Right hindlimb (tissue), 1 donor: ENCODE measurements at regions not wholly inside any gene's neighbourhood (a gene's known extent, or its start where the extent isn't known, plus 50 kb on each side); places are given as distances from the start of the nearest gene placed in this dataset.
"Not testable (repeated sequence)": the region's sequence is repeated elsewhere in the genome, so short reads cannot be mapped to it uniquely, and the experiment has no call there.

Source experiments
- DNase-seq: peaks from one replicate; pipeline ENCODE4 v3.0.0-alpha.2; 2018

DNA sequence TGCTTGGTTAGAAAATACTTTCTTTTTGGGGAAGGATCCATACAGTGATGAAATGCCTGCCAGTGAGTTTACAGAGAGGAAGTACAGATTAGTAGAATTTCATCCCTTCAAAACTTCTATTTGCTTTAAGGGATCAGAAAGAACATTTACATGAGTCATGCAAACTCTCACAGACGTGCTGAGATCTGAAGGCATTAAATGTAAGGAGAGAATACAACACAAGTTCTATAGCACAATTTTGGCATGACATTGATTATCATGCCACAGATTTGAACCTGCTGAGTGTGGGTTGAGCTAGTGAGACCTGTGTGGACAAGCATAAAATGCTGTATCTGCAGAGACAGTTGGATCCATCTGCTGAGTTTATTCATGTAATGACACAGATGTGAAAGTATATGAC lies 613.6 kb upstream of the SEMA6A start:
- no peak for DNase-seq

DNA sequence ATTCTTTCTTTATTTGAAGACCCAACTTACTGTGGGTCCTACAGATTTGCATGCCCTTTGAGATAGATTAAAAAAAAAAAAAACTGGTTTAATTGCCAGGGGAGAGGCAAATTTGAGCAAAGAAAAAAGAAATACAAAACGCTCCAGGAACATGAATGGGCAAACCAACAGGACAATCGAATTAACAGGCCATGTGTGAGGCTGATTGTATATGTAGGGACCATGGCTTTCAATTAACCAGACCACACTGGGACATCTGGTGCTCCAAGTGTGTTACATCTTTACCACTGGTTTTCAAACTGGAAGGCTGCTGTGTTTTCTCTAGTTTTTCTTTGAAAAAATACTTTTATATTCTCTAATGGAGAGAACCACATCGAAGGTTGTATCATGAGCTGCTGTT lies 612.1 kb upstream of the SEMA6A start:
- DNase-seq: no peak

DNA sequence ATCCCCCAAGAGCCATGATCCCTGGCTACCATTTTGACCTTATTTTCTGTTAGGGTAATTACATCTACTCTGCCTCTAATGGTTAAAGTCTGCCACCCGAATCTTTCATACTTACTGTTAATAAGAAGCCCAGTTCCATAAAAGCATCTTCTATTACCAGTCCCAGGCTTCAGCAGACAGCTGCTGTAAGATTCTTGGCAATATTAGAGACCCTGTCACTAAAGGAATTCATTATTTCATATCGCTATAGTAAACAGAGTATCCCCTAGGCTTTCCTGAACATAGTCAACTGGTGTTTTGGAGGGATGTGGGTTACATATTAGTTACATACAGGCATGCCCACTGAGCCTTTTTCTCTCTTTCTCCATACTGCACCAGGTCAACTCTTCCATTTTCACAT lies 608.7 kb upstream of the SEMA6A start:
- DNase-seq: peak; percentile 20

DNA sequence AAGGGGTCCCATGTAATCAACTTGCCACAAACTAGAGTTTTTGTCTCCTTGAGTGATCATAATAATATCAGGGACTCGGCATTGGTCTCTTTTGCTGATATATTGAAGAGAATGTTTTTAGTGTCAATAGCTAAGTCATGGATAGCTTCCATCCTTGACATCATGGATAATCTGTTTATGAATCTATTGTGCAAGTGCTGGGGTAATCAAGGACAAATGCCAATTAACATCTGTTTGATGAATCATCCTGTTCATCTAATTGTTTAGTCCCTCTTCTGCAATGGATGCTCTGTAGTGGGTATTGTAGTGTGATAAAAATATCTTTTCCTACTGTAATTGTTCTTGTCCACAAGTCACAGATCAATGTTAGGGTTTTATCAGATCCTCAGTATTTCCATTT lies 607.5 kb upstream of the SEMA6A start:
- no peak for DNase-seq

DNA sequence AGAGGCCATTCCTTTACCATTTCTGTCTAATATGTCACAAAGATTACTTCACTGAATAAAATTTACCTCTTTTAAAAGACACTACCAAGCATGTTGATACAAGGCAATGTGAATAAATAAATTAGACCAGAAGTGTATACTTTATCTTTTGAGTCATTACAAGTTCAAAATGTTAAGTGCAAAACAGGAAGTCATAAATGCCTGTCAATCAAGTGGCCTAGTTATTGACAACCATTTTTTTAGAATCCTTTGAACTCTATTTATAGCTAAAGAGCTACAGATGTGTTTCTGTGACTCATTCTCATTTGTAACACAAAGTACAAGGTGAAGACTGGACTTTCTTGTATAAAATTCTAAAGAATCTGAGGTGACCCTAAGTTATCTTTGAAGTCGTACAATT lies 602.7 kb upstream of the SEMA6A start:
- no peak for DNase-seq

DNA sequence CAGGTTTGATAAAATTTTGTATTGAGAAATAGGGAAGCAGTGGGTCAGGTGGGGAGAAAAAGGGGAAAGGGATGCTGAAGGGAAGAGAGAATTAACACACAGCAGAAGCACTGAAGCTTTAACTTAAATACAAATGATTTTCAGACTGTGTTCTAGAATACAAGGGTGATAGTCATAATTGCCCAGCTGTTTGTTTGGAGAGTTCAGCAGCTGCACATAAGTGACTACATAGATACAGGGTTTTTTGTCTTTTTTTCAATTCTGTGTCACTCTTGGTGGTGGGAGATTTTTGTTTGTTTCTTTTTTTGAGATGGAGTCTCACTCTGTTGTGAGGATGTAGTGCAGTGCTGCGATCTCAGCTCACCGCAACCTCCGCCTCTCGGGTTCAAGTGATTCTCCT lies 590.4 kb upstream of the SEMA6A start:
- DNase-seq: no peak

DNA sequence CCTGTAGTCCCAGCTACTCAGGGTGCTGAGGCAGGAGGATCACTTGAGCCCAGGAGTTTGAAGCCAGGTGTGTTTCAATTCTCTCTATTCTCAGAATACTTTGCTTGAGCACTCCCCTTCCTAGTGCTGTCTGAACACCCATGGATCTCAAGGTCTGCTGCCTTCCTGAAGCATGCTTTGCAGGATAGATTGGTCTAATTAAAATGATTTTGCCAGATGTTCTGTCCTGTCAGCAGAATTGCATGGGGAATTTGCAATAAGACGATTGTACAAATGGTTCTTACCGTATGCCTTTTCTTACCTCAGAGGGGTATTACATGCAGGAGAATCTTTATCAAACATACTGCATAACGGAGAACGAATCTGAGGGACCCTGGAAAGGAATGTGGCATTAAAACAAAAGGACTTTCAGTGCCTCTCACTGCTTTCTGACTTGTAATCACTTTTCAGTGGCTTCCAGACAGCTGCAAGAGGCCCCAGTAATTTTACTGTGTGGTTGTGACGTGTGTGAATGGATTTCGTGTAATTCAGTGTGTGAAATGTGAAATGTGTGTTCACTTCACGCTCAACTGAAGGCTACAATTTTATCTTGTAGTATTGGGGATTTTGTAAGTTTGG lies 587.2 kb upstream of the SEMA6A start:
- peak; percentile 51 for DNase-seq

DNA sequence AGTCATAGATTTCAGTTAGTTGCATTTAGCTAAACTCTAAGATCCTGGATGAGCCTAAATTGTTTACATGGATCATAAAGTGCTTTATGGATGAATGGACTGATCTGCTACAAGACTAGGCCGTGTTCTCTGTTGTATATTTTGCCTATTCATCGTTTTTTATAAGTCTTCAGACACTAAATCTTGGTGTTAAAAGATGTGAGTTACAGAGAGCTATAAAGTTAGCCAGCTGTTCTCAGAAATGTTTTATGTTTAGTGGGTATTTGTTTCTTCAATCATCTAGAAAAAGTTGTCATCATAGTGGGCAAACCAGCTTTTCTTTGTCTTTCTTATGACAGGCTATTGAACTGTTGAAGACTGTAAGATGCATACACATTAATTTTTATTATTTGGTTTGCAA lies 585.8 kb upstream of the SEMA6A start:
- no peak for DNase-seq

DNA sequence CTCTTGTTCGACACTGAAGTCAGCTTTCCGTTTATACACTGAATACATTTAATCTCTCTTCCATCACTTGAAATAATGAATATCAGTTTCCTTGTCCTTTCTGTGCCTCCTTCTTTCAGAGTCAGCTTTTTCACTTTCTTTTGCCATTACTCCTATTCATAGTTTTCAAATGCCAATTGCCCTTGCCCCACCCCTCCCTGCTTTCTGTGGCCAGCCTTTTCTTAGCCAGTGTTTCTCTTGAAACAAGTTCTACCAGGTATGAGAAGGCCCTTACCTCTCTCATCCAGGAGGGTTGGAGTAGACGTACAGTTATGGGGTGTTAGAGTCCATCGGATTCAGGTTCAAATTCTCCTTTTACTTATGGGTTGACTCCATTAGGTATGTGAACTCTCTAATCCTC lies 574.7 kb upstream of the SEMA6A start:
- DNase-seq: no peak

DNA sequence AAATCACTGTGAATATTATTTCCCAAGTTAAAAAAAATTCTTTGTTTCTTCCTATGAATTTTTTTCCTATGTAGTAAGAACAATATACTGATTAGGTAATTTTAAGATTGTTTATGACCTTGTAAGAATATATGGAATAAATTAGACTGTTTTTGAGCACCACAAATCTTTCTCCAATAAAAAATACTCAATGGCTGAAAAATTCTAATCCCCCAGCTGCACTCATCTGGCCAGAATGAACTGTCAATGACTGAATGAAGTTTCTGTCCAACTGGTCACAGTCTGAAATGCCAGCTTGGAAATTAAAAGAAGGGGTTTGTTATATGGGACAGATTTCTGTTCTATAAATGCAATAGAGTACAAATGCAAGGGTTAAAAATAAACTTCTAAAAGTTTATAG lies 569.5 kb upstream of the SEMA6A start:
- peak; percentile 35 for DNase-seq

DNA sequence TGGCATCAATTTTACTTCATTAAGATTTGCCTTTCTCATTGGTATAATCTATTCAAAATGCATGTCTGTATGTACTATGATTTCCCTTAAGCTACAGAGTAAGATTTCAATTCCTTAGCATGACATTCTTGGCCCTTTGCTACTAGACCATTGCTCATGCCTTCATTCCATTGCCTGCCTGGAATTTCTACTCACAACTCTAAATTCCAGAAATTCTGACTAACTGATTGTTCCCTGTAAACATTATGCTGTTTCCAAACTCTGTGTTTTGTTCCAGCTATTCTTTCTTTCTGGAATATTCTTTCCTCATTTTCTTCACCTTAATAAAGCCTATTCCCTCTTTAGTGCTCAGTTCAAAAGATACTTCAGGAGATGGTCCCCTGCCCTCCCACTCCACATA lies 568.8 kb upstream of the SEMA6A start:
- DNase-seq: no peak

DNA sequence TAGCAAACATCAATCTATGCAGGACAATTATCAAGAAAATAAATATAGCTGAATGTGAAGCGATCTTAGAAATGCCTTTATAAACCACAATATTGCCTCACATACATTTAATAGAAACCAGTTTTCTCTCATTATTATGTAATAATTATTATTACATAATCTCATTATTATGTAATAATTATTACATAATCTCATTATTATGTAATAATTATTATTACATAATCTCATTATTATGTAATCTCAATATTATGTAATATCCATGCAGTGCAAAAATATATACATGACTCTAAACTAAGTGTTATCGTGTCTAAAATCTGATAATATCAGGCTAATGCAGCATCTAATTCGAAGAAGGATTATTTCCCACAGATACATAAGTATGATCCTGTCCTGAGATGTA lies 563.9 kb upstream of the SEMA6A start:
- DNase-seq: no peak

DNA sequence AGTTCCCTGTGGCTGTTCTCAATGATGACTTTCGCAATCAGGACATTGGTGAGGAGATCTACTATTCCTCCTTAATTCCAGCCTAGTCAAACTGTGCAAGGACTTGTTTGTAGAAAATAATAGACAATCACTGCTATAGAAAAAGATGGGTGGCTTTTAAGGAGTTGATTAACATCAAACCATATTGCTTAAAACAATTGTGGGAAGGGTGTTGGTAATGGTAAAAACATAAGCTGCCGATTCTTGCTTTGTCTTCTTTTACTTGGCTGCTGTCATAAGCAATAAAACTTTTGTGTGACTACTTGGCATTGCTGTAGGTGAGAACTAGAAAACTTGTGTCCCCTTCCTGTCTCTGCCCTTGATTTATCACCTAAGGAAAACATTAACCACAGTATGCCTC lies 561.2 kb upstream of the SEMA6A start:
- no peak for DNase-seq

DNA sequence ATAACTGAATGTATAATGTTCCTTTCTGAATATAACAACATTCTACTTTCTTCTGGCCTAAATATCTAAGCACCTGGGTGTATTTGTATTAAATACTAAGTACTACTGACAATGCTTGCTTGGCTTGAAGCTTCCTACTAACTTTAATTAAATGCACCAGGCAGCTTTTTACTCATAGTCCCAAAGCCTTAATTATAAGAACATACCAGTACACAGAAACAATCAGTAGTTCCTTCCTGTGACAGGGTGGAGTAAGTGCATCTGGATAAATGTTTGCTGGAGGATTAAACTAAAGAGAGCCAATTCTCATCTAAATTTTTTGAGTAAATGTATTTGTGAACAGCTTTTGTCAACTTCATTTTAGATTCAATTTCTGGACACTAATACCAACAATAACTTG lies 558.6 kb upstream of the SEMA6A start:
- no peak for DNase-seq

DNA sequence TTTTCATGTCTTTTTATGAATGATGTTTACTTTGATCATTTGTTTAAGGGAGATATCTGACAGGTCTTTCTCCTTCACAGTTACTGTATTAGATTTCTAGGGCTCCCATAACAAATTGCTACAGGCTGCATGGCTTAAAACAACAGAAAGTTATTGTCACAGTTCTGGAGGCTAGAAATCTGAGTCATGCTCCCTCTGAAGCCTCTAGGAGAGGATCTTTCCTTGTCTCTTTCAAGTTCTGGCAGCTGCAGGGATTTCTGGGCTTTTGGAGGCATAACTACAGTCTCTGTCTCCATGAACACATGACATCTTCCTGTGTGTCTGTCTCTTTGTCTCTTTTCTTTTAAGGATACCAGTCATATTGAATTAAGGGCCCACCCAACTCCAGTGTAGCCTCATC lies 557.3 kb upstream of the SEMA6A start:
- DNase-seq: peak; percentile 26

DNA sequence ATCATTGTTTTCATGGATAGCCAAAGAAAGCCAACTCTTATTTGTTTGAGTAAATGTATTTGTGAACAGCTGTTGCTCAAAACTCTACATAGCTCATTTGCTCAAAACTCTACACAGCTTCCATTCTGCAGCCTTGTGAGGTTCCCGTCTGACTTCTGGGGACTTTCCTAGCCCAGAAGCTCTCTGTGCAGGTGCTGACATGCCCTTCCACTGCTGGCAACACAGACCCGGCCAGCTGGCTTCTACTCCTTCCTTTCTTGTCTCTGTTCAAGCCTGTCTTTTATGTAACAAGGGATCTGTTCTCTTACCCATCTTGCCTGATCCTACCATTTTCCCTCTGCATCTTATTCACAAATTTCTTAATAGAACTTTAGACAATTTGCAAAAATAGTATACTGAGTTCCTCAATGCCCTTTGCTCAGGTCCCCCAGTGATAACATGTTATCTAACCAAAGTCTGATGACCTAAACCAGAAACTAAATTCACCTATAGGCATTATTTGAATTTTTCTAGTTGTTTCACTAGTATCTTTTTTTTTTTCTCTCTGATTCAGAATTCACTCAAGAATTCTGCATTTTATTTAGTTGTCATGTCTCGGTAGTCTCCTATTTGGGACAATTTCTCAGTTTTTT lies 556.5 kb upstream of the SEMA6A start:
- peak; percentile 21 for DNase-seq

DNA sequence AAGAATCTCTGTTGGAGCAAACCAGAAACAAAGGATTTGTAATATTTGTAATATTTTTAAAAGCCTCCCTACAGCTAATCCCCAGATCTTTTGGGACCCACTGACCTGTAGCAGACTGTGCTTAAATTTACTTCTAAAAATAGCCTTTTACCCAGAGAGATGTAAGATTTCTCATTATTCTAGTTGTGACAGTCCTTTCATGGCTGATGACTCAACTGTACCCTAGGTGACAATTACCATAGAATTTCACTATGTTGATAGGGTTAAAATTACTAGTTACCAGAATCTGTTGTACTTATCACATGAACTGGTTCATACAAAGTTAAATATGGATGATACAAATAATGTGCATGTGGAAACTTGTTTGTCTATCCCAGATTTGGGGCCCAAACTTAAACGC lies 543.9 kb upstream of the SEMA6A start:
- DNase-seq: no peak

DNA sequence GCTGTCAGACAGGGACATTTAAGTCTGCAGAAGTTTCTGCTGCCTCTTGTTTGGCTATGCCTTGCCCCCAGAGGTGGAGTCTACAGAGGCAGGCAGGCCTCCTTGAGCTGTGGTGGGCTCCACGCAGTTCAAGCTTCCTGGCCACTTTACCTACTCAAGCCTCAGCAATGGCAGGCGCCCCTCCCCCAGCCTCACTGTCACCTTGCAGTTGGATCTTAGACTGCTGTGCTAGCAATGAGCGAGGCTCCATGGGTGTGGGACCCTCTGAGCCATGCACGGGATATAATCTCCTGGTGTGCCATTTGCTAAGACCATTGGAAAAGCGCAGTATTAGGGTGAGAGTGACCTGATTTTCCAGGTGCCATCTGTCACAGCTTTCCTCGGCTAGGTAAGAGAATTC lies 542.7 kb upstream of the SEMA6A start:
- DNase-seq: not testable (repeated sequence)

DNA sequence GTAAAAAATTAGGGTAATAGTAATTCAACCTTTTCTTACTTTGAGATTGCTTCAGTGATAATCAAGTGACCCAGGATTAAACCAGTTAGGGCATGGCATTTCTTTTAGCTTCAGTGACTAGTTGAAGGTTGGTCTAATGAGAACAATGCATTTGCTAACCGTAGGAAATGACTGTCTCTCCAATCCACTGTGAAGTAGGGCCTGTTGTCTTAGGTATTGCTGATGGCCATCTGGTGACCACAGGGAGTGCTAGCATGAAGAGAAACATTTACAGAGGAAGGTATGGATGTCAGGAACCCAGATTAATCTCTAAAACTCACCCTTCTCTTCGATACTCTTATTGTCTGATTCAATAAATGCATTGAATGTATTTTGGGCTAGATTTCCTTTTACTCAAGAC lies 535.9 kb upstream of the SEMA6A start:
- DNase-seq: no peak

DNA sequence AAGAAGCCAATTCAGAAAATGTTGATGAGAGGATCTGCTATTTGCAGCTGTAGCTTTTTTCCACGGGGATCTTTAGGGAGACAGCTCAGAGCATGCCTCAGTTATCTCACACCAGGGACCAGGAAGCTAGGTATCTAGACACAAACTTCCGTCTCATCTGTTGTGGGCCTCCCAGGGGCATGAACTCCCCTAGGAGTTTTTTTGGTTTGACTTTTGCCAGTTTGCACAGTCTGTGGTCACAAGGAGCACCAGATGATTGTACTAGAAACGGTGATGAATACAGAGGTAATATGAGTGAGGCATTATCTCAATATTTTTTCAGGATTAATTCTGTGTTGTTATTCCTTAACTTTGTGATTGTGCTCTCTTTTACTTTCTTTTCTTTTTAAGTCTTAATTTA lies 533.2 kb upstream of the SEMA6A start:
- DNase-seq: no peak

DNA sequence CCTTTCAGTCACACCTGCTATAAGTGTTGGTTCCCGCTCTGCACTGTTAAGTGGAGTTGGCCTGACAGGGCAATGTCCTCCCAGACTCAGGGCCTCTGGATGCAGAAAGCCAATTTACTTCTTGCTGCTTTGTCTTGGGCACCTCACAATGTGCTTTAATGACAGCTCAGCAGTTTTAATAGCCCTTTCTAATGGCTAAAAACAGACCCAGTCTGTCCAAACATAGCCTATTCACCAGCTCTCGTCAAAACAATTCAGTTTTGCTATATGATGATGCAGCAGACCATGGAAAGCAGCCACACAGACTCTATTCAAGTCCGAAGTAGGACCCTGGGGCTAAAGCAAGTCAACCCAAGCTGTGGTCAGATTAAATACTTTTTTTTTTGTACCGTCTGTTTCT lies 529.1 kb upstream of the SEMA6A start:
- no peak for DNase-seq

DNA sequence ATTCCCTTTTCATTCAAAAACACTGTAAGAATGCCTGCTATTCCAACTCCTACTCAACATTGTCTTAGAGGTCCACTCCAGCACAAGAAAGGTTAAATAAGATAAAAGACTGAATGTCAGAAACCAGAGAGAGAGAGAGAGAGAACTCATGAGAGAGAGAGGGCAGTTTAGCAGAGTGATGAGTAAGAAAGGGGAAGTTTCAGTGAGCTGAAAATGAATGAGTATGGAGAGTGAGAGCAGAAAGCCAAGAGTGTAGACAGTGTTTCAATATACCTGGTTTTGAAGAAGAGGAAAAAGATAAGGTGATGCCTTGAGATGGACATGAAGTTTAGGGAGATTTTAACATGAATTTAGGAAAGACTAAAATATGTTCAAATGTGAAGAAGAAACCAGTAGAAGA lies 528.0 kb upstream of the SEMA6A start:
- DNase-seq: no peak

DNA sequence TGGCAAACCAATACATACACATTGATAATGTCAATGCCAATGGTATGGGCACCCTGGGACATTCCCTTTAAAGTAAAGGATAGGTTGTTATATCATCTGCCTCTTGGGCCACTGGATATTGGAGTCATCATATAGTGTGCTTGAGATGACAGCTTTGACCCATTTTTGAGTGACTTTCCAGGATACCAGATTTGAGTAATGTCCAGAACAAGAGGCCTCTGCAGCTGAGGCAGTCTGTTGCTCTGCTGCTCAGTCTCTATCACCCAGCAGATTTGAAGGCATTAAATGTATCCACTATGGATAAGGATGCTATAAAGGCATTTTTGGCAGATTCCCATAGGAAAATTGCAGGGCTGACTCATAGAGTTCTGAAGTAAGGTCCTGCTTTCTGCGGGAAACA lies 525.6 kb upstream of the SEMA6A start:
- DNase-seq: no peak

DNA sequence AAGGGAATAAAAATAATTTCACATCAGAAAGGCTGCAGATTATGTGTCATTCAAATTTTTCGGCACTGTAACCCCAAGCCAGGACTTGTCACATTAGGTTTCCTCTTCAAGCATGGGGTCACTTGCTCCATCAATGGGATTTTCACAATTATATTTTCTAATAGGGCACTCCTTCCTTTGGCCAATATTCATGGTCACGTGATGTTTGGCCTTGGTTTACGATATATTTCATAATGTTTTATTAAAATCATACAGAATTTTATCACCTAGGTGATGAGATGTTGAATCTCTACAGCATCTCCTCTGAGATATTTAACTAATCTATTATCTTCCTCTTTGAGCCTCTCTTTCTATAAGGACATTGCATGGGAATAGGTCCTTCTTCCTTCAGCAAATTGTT lies 523.5 kb upstream of the SEMA6A start:
- DNase-seq: no peak
